Fibroblast of lung (primary cell): ENCODE measurements at regions not wholly inside any gene's neighbourhood (a gene's known extent, or its start where the extent isn't known, plus 50 kb on each side); places are given as distances from the start of the nearest gene placed in this dataset.

ENCODE experiments used
- DNase-seq, 2 donors: peaks; one replicate each; pipeline versions ENCODE4 v3.0.0 to v3.0.0-alpha.2; 2010; ENCODE audit warnings: low read depth in 2 of 2
- H2AFZ ChIP-seq: 2 replicates; pipeline ENCODE4 v1.5.1; 2012; ENCODE audit warnings: low read length, control low read depth, inconsistent platforms
- H3K27ac ChIP-seq: 2 replicates; pipeline ENCODE4 v1.5.1; 2011; ENCODE audit warnings: low read length, control low read depth; ENCODE audit not compliant: insufficient read depth
- H3K27me3 ChIP-seq: 2 replicates; pipeline ENCODE4 v1.5.1; 2011; ENCODE audit warnings: mild to moderate bottlenecking, low read length; ENCODE audit not compliant: control insufficient read depth, insufficient read depth
- H3K36me3 ChIP-seq: 2 replicates; pipeline ENCODE4 v1.5.1; 2011; ENCODE audit warnings: low read length; ENCODE audit not compliant: control insufficient read depth, insufficient read depth
- H3K4me1 ChIP-seq: 2 replicates; pipeline ENCODE4 v1.5.1; 2011; ENCODE audit warnings: low read length; ENCODE audit not compliant: control insufficient read depth, insufficient read depth; ENCODE audit errors: extremely low read depth
- H3K4me2 ChIP-seq: 2 replicates; pipeline ENCODE4 v1.5.1; 2011; ENCODE audit warnings: low read length, control low read depth; ENCODE audit not compliant: insufficient read depth; ENCODE audit errors: extremely low read depth
- H3K4me3 ChIP-seq, 4 experiments: fragments of 200-600 bp in 1 of 4; sonication (generic) in 1 of 4; replicated peaks in 1 of 4; 2 replicates each; pipeline ENCODE4 v1.5.1; 2011 to 2016; ENCODE audit warnings: low read length in 4 of 4, low read depth in 3 of 4, mild to moderate bottlenecking in 3 of 4, control low read depth in 2 of 4, inconsistent platforms in 1 of 4, mixed read lengths in 1 of 4; ENCODE audit not compliant: insufficient read depth in 1 of 4; ENCODE audit errors: control extremely low read depth in 1 of 4
- H3K79me2 ChIP-seq: 2 replicates; pipeline ENCODE4 v1.5.1; 2012; ENCODE audit warnings: mild to moderate bottlenecking, low read length, inconsistent platforms; ENCODE audit not compliant: control insufficient read depth, insufficient read depth
- H3K9ac ChIP-seq: 2 replicates; pipeline ENCODE4 v1.5.1; 2011; ENCODE audit warnings: mild to moderate bottlenecking, low read length, control low read depth; ENCODE audit not compliant: insufficient read depth
- H3K9me3 ChIP-seq: 2 replicates; pipeline ENCODE4 v1.5.1; 2012; ENCODE audit warnings: low read depth, low read length; ENCODE audit not compliant: control insufficient read depth, insufficient read depth
- H4K20me1 ChIP-seq: 2 replicates; pipeline ENCODE4 v1.5.1; 2011; ENCODE audit warnings: low read length; ENCODE audit not compliant: control insufficient read depth, insufficient read depth; ENCODE audit errors: extremely low read depth
- EZH2 ChIP-seq: IDR thresholded peaks from 2 replicates; pipeline ENCODE4 v1.5.1; 2012; ENCODE audit warnings: low read length, control low read depth, mild to moderate bottlenecking; ENCODE audit errors: missing control alignments
- TF ChIP-seq, protein P1 (sequence below), 2 donors: IDR thresholded peaks in 1 of 2; conservative IDR thresholded peaks in 1 of 2; 1 replicate in 1 of 2; 2 replicates in 1 of 2; pipeline ENCODE4 v1.5.1; 2011 to 2012; ENCODE audit warnings: low read length in 2 of 2, control low read depth in 1 of 2, inconsistent platforms in 1 of 2, low read depth in 1 of 2, mild to moderate bottlenecking in 1 of 2

DNA sequence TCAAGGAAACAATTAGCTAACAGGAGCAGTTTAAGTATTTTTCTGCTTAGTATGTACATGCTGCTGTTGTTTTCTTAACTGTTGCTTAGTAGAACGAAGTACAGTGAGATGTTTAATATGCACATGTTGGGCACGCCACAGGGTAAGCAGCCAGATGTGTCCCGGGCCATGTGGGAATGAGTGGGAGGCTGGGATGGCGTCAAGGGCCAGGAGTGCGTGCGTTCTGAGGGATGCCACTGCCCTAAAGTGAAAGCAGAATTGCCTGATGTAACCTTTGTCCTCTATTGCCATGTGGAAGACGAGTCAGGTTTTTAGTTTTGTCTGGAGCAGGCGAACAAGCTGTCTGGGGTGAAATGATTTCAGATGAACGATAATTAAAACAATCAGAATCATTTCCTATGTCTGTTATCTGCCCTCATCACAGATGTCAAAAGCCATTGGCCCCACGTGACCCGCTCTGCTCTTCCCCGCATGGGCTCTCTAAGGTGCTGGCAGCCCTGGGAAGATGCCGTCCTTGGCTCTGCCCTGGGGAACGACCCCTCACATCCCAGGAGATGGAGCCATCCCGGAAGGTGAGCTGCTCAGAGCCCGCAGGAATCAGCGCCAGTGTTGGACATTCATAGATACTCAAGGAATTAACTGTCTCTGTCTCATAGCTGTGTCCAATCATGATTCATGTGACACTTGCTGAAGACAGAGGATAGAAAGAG, 356.6 kb upstream of the IRX4 start:
- H4K20me1 ChIP-seq, result no peaks in the 10 kb centered on the region
- H3K27me3 ChIP-seq, result no peaks in the 10 kb centered on the region
- H3K79me2 ChIP-seq, result no peaks in the 10 kb centered on the region
- no peak overlapping the region for H3K27ac ChIP-seq
- H3K36me3 ChIP-seq, result no peaks in the 10 kb centered on the region
- TF ChIP-seq, protein P1, sequence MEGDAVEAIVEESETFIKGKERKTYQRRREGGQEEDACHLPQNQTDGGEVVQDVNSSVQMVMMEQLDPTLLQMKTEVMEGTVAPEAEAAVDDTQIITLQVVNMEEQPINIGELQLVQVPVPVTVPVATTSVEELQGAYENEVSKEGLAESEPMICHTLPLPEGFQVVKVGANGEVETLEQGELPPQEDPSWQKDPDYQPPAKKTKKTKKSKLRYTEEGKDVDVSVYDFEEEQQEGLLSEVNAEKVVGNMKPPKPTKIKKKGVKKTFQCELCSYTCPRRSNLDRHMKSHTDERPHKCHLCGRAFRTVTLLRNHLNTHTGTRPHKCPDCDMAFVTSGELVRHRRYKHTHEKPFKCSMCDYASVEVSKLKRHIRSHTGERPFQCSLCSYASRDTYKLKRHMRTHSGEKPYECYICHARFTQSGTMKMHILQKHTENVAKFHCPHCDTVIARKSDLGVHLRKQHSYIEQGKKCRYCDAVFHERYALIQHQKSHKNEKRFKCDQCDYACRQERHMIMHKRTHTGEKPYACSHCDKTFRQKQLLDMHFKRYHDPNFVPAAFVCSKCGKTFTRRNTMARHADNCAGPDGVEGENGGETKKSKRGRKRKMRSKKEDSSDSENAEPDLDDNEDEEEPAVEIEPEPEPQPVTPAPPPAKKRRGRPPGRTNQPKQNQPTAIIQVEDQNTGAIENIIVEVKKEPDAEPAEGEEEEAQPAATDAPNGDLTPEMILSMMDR (conservative IDR thresholded peaks at IDR 0.05 in 1 of 2, IDR thresholded peaks at IDR 0.05 in 1 of 2; ENCODE audit: low read depth in 1 of 2, low read length in 2 of 2), result no peak
- no peak for TF ChIP-seq EZH2
- no peak overlapping the region for H3K4me2 ChIP-seq
- no peak overlapping the region for H3K4me3 ChIP-seq
- H3K9me3 ChIP-seq, result no peaks in the 10 kb centered on the region
- no peak overlapping the region for H3K9ac ChIP-seq
- H2AFZ ChIP-seq, result no peak overlapping the region
- no peaks in the 10 kb centered on the region for H3K4me1 ChIP-seq
- DNase-seq, result no peak

DNA sequence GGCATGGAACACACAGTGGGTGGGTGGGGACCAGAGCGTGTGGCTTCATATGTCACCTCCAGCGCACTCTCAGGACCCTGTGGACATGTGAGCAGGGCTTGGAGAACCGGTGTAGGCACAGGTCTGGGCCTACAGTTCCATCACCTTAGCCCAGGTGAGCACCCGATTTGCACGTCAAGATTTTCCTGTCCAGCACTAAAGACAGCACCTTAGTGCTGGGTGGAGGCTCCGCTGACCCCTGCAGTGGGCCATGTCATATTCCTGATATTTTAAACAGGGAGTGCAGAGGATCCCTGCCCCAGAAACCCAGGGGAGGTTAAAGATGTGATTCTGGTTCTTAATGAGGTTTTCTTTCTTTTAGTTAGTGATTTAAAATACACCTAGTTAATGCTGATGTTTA, 356.0 kb upstream of the IRX4 start:
- no peaks in the 10 kb centered on the region for H3K27me3 ChIP-seq
- H3K4me2 ChIP-seq, result no peak overlapping the region
- H3K79me2 ChIP-seq, result no peaks in the 10 kb centered on the region
- no peak for DNase-seq
- H3K9ac ChIP-seq, result no peak overlapping the region
- H3K27ac ChIP-seq, result no peak overlapping the region
- no peak overlapping the region for H2AFZ ChIP-seq
- no peak overlapping the region for H3K4me3 ChIP-seq
- H3K9me3 ChIP-seq, result no peaks in the 10 kb centered on the region
- no peaks in the 10 kb centered on the region for H4K20me1 ChIP-seq
- no peak for TF ChIP-seq EZH2
- TF ChIP-seq, protein P1 (conservative IDR thresholded peaks at IDR 0.05 in 1 of 2, IDR thresholded peaks at IDR 0.05 in 1 of 2; ENCODE audit: low read depth in 1 of 2, low read length in 2 of 2), result no peak
- no peaks in the 10 kb centered on the region for H3K4me1 ChIP-seq
- no peaks in the 10 kb centered on the region for H3K36me3 ChIP-seq

DNA sequence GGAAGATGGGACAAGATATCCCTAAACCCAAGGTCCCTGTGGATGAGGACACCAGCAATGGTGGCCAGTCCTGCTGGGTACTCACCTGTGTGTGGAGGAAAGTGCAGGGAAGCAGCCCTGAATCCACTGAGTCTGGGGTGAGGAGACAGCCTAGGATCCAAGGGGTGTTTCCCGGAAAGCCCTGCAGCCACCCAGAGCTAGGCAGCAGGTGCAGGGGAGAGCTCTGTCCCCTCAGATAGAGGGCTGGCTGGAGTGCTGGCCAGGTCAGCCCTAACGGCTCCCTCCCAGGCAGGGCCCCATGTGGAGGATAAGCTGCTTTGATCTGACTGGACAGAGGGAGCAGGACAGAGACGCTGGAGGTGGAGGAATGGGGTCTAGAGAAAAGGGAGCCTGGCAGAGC, 344.7 kb upstream of the IRX4 start:
- DNase-seq, result no peak
- no peaks in the 10 kb centered on the region for H3K36me3 ChIP-seq

More for the DNA sequence above, 344.7 kb upstream of the IRX4 start:
- TF ChIP-seq EZH2, result no peak
- Histone ChIP-seq H3K4me1 (no peaks in the 10 kb centered on the region), H2AFZ (no peak overlapping the region), H3K4me2 (no peak overlapping the region), H3K27me3 (no peaks in the 10 kb centered on the region), H3K27ac (no peak overlapping the region), H3K9ac (no peak overlapping the region), H3K4me3 (no peak overlapping the region), H4K20me1 (no peaks in the 10 kb centered on the region), H3K9me3 (no peaks in the 10 kb centered on the region), H3K79me2 (no peaks in the 10 kb centered on the region)
